Activated naive CD8-positive, alpha-beta T cell treated with anti-CD3 and anti-CD28 coated beads, Interleukin-2, amount 50 U/mL, for 24 hours (primary cell): ENCODE measurements at regions not wholly inside any gene's neighbourhood (a gene's known extent, or its start where the extent isn't known, plus 50 kb on each side); places are given as distances from the start of the nearest gene placed in this dataset.
"Not testable (repeated sequence)": the region's sequence is repeated elsewhere in the genome, so short reads cannot be mapped to it uniquely, and the experiment has no call there.

Experiments used
- ATAC-seq: fragments of 150-1000 bp; cut with Tn5 transposase; one replicate; pipeline ENCODE4 v1.10.0; 2021
- DNase-seq: peaks from one replicate; pipeline ENCODE4 v3.0.0; 2021
- H3K27ac Mint-ChIP-seq: one replicate; pipeline ENCODE4 v1.8.0; 2021; ENCODE audit warnings: mild to moderate bottlenecking, mixed read lengths
- H3K27me3 Mint-ChIP-seq: one replicate; pipeline ENCODE4 v1.8.0; 2021; ENCODE audit warnings: mixed read lengths
- H3K36me3 Mint-ChIP-seq: one replicate; pipeline ENCODE4 v1.8.0; 2021; ENCODE audit warnings: low read depth, mixed read lengths
- H3K4me1 Mint-ChIP-seq: one replicate; pipeline ENCODE4 v1.8.0; 2021; ENCODE audit warnings: mixed read lengths
- H3K4me3 Mint-ChIP-seq: one replicate; pipeline ENCODE4 v1.8.0; 2021; ENCODE audit warnings: mild to moderate bottlenecking, moderate library complexity, mixed read lengths
- H3K9me3 Mint-ChIP-seq: one replicate; pipeline ENCODE4 v1.8.0; 2021; ENCODE audit warnings: mixed read lengths

DNA sequence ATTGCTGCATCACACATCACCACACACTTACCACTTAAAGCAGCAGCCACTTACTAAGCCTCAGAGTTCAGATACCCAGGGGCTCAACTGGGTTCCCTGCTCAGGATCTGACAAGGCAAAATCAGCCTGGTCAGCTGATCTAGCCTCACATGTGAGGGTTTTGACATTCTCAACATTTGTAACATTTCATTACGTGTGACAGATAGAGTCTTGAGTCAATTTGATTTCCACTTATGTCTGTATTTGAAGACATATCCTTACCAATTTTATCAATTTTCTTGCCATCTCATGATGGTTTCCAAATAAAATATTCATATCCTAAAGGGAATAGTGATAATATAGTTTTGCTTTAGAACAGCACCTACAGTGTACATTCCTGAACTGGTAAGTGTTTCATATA is 494.7 kb upstream of the PFKP start:
- no peak for ATAC-seq
- no peak overlapping the region for H3K4me3 Mint-ChIP-seq
- no peaks in the 10 kb centered on the region for H3K4me1 Mint-ChIP-seq

DNA sequence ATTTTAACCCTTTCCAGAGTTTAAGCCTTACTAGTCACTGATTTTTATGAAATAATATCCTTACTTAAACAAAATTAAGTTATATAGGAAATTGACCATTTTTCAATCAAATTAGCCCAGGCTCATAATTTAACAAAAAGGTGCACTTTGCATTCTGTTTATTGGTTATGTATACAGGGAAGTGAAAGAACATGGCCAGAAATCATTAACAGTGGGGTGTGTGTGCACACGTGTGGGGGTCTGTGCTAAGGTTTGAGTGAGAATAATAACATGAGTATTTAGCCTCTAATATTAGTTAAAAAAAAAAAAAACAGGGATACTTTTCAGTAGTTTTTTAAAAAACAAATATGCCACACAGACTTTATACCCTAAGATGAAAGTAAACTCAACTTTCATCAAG is 510.5 kb upstream of the PFKP start:
- Mint-ChIP-seq H3K4me1 (no peaks in the 10 kb centered on the region), H3K27me3 (no peaks in the 10 kb centered on the region), H3K9me3 (no peaks in the 10 kb centered on the region), H3K27ac (no peak overlapping the region), H3K36me3 (no peaks in the 10 kb centered on the region), H3K4me3 (no peak overlapping the region)
- DNase-seq (no peak), ATAC-seq (no peak)

More for the DNA sequence above, 494.7 kb upstream of the PFKP start:
- no peak for DNase-seq
- Mint-ChIP-seq H3K27ac (no peak overlapping the region), H3K9me3 (no peaks in the 10 kb centered on the region), H3K27me3 (peaks cover 2% of the 10 kb centered on the region), H3K36me3 (no peaks in the 10 kb centered on the region)

DNA sequence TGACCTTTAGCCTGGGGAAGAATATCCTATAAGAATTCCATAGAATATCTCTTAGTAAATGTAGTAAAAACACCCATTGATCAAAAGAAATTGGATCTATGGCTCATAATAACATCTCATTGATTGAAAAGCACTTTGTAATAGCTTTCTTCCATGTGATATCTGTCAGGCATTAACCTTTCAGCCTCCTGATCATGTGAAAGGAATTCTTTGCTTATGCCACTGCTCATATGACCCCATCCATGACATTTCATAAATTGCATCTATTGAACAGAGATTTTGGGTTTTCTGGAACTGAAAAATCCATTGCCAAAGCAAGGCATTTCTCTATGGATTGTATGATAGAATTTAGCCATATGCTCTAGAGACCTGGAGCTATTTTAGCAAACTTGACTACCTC is 519.3 kb upstream of the PFKP start:
- Mint-ChIP-seq H3K4me1 (no peaks in the 10 kb centered on the region), H3K36me3 (no peaks in the 10 kb centered on the region), H3K9me3 (no peaks in the 10 kb centered on the region), H3K27me3 (peaks cover 4% of the 10 kb centered on the region), H3K27ac (no peak overlapping the region), H3K4me3 (no peak overlapping the region)
- no peak for DNase-seq
- ATAC-seq: no peak

DNA sequence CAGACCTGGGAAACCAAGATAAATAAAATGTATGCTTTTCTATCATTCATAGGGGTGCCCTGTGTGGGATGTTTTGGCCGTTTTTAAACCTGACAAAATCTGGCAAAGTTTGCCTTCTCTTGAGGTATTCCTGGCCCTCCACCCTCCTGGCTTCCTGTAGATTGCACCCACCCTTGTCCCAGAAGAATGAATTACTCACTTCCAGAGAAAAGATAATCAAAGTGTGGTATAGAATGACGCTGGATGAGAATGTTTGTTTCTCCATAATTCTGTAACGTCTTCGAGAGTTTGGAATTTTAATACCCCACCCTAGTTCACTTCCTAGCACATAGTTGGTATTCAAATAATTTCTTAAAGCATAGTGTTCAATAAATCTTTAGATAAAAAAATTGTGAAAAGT is 519.7 kb upstream of the PFKP start:
- H3K27me3 Mint-ChIP-seq: peaks cover 4% of the 10 kb centered on the region
- ATAC-seq: no peak
- H3K4me1 Mint-ChIP-seq: no peaks in the 10 kb centered on the region
- no peak overlapping the region for H3K4me3 Mint-ChIP-seq
- H3K9me3 Mint-ChIP-seq: no peaks in the 10 kb centered on the region
- no peaks in the 10 kb centered on the region for H3K36me3 Mint-ChIP-seq
- no peak overlapping the region for H3K27ac Mint-ChIP-seq
- no peak for DNase-seq

DNA sequence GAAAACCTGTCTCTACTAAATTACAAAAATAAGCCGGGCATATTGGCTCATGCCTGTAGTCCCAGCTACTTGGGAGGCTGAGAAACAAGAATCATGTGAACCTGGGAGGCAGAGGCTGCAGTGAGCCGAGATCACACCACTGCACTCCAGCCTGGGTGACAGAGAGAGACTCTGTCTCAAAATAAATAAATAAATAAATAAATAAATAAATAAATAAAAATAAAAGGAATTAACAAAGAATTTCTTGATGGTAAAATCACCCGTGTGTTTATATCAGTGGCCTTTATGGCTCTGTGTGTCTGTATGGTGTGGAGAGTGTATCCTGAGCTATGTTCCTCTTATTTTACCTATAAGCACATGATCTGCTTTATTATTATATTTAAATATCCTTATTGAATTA is 520.5 kb upstream of the PFKP start:
- H3K4me3 Mint-ChIP-seq, DNase-seq, H3K27ac Mint-ChIP-seq, H3K27me3 Mint-ChIP-seq, H3K9me3 Mint-ChIP-seq, H3K36me3 Mint-ChIP-seq, ATAC-seq, H3K4me1 Mint-ChIP-seq: not testable (repeated sequence)

DNA sequence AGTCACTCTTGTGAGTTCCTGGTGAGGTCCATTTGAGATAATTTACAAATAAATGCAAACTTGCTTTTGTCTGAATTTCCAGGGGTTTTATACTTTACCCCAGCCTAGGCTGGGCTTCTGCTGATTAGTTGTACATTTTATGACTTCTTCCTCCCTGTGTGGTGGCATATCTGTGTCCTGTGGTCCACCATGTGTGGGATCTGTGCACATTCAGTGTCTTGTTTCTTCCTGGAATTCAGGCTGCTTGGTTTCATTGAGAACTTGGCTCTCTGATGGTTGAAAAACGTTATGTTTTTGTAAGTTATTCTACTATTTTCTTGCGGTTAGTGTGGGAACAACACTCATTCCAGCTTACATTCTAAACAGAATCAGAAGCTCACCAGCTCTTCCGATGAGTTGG is 523.4 kb upstream of the PFKP start:
- no peak for DNase-seq
- Mint-ChIP-seq H3K27me3 (peaks cover 4% of the 10 kb centered on the region), H3K27ac (no peak overlapping the region), H3K4me3 (no peak overlapping the region), H3K36me3 (no peaks in the 10 kb centered on the region), H3K9me3 (no peaks in the 10 kb centered on the region), H3K4me1 (peaks cover 8% of the 10 kb centered on the region)
- ATAC-seq: no peak

DNA sequence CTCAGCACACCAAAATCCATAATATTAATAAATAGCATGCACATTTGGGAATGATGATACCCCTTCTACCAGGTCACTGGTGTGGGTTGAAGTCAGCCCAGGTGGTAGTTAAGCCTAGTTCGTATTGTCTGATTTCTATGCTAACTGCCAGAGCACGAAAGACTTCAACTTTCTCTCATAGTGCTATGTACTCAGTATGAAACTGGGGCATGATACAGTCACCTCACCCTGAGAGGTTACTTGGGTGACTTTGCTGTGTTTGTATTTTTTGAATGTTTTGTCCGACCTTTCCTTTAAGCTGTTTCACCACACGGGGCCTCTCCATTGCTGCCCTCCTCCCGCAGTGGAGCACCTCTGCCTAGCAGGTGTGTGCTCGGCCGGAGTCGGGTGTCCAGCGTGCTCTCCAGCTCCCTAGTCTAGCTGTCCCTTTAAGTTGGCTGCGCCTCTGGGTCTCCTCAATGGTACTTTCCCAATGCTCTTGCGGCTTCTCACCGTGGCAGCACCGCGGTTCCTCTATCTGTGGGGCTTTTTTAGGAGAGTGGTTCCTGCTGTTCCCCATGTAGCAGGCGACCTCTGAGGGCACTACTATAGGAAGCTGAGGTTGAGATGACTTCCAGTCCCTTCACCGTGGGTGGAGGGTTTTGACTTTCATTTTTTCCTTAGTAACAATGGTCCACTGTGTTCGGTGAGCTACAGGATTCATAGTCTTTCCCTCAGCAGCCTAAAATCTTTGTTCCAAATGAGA is 524.0 kb upstream of the PFKP start:
- DNase-seq: no peak
- Mint-ChIP-seq H3K27ac (no peak overlapping the region), H3K4me3 (no peak overlapping the region), H3K36me3 (no peaks in the 10 kb centered on the region), H3K4me1 (peaks cover 8% of the 10 kb centered on the region), H3K27me3 (peaks cover 4% of the 10 kb centered on the region), H3K9me3 (no peaks in the 10 kb centered on the region)
- peak; percentile 33 for ATAC-seq

DNA sequence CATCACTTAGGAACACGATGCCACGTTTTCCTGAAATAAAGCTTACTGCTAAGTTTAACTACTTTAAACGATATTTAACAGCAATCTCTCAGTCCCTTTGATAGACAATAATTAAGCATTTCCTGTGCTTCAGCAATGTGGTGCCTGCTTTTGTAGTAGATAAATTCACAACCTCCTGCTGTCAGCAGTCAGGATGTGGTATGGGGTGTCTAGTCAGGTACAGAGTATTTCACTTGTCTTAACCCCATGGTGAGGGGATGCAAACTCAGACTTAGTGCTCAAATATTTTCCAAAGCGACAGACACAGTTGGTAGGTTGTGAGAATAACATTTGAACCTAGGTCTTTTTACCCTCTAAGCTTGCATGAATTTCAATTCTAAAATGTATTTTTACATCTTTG is 526.2 kb upstream of the PFKP start:
- Mint-ChIP-seq H3K27ac (no peak overlapping the region), H3K4me3 (no peak overlapping the region), H3K4me1 (peaks cover 8% of the 10 kb centered on the region), H3K36me3 (no peaks in the 10 kb centered on the region), H3K27me3 (peaks cover 4% of the 10 kb centered on the region), H3K9me3 (no peaks in the 10 kb centered on the region)
- DNase-seq (no peak), ATAC-seq (no peak)

DNA sequence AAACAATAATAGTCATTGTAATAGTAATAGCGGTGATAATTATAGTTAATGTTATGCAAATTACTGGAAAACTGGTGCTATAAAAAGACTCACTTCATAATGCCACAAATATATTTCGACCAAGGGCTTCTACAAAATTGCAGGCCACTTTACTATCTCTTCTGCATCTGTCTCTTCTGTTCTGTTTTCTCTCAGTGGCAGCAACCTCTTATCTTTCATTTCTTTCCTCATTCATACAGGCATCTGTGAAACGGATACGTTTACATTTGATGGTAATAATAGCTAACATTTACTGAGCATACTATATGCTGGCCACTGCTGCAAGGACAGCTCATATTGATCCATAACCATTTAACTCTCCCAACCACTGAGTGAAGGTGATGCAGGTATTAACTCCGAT is 537.4 kb upstream of the PFKP start:
- H3K9me3 Mint-ChIP-seq: no peaks in the 10 kb centered on the region
- peaks cover 3% of the 10 kb centered on the region for H3K27me3 Mint-ChIP-seq
- no peaks in the 10 kb centered on the region for H3K36me3 Mint-ChIP-seq
- ATAC-seq (no peak), DNase-seq (no peak)
- no peak overlapping the region for H3K4me3 Mint-ChIP-seq
- H3K4me1 Mint-ChIP-seq: no peaks in the 10 kb centered on the region
- H3K27ac Mint-ChIP-seq: no peak overlapping the region

DNA sequence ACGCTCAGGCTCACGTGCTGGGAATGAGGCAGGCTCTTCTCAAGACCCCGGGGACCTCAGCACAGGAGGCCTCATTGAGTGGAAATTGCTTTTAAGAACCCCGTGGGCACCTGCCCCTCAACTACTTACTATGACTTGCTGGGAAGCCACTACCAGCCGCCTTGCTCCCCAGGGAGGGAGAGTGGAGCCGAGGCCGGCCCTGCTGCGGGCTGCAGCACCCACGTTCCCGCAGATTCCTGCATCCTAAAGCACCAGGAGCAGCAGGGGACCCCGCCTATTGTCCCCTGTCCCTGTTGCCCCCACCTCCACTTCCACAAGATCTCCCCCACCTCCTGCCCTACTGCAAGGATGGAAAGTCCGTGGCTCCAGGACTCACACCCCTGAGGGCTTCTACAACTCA is 541.6 kb upstream of the PFKP start:
- no peaks in the 10 kb centered on the region for H3K36me3 Mint-ChIP-seq
- H3K27ac Mint-ChIP-seq: no peak overlapping the region
- H3K27me3 Mint-ChIP-seq: no peaks in the 10 kb centered on the region
- H3K4me3 Mint-ChIP-seq: no peak overlapping the region
- no peak for DNase-seq
- H3K9me3 Mint-ChIP-seq: peaks cover 9% of the 10 kb centered on the region
- no peak for ATAC-seq
- no peaks in the 10 kb centered on the region for H3K4me1 Mint-ChIP-seq

DNA sequence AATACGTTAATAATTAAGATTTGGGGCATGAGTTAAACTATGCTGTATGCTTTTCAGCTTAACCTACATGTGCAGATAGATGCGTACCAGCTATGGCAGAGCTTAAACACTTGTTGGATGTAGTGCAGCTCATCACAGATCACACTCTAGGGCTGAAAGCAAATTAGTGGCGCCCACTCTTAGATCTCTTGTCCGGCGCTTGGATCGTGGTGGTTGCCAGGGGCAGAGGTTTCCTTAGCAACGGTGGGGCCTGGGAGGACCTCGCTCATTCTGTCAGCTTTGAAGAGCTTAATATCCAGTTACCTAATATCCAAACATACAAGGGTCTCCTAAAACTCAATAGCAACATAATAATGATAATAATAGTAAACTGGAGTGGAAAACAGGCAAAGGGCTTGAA is 548.2 kb upstream of the PFKP start:
- Mint-ChIP-seq H3K4me3 (no peak overlapping the region), H3K9me3 (peaks cover 8% of the 10 kb centered on the region), H3K4me1 (no peaks in the 10 kb centered on the region), H3K27ac (no peak overlapping the region), H3K27me3 (no peaks in the 10 kb centered on the region), H3K36me3 (no peaks in the 10 kb centered on the region)
- ATAC-seq (no peak), DNase-seq (no peak)

DNA sequence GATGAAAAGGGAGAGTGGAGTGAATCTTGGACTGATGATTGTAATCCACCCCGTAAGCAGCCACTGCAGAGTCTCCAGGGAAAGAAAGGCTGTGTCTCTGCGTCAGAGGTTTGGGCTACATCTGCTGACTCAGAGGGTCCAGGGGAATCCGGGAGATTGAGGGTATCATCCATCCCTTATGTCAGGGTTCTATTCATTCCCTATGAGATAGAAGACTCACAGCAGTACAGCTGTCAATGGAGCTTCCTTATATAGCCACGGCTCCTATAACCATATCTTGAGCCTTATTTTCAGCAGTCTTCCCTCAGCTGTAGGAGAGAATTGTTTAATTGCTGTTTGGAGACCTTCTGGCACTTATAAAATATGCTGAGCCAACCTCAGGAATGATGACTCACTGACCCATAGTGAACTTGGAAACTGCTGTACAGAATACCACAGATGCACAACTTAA is 558.2 kb upstream of the PFKP start:
- no peaks in the 10 kb centered on the region for H3K36me3 Mint-ChIP-seq
- H3K9me3 Mint-ChIP-seq: peaks cover 8% of the 10 kb centered on the region

DNA sequence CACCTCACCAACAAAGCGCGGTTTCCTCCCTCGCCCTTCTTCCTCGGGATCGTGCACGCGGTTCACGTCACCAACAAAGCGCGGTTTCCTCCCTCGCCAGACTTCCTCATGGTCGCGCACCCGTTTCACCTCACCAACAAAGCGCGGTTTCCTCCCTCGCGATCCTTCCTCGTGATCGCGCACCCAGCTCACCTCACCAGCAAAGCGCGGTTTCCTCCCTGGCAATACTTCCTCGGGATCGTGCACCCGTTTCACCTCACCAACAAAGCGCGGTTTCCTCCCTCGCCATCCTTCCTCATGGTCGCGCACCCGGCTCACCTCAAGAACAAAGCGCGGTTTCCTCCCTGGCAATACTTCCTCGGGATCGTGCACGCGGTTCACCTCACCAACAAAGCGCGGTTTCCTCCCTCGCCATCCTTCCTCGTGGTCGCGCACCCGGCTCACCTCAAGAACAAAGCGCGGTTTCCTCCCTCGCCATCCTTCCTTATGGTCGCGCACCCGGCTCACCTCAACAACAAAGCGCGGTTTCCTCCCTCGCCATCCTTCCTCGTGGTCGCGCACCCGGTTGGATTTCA is 565.9 kb upstream of the PFKP start:
- not testable (repeated sequence) for ATAC-seq, H3K36me3 Mint-ChIP-seq, H3K4me1 Mint-ChIP-seq
- H3K27ac Mint-ChIP-seq: peak overlapping the region; percentile 35
- peaks cover 24% of the 10 kb centered on the region for H3K27me3 Mint-ChIP-seq
- peak overlapping the region; percentile 54 for H3K4me3 Mint-ChIP-seq
- peaks cover 17% of the 10 kb centered on the region for H3K9me3 Mint-ChIP-seq
- DNase-seq: peak; percentile 4

More for the DNA sequence above, 558.2 kb upstream of the PFKP start:
- Mint-ChIP-seq H3K4me3 (no peak overlapping the region), H3K27ac (no peak overlapping the region), H3K4me1 (no peaks in the 10 kb centered on the region), H3K27me3 (peaks cover 9% of the 10 kb centered on the region)
- no peak for ATAC-seq
- no peak for DNase-seq

DNA sequence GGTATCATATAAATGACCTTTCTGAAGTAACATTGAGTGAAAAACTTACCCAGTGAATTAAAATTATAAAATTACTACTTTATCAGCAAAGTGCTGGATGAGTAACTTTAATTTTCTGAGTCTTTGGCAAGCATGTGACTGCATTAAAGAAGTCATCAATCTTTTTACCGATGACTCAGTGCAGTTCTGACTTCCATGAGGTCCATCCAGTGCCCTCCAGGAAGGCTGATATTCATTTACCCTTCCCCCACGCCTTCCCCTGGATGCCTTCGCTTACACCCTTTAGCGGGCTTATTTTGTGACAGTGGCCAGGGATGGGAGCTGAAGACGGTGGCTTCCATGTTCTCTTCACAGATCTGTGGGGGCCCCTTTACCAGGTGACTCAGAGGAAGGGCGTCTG is 572.9 kb upstream of the PFKP start:
- ATAC-seq: no peak
- no peaks in the 10 kb centered on the region for H3K4me1 Mint-ChIP-seq
- H3K36me3 Mint-ChIP-seq: no peaks in the 10 kb centered on the region
- no peaks in the 10 kb centered on the region for H3K9me3 Mint-ChIP-seq
- no peak overlapping the region for H3K27ac Mint-ChIP-seq
- peaks cover 21% of the 10 kb centered on the region for H3K27me3 Mint-ChIP-seq
- DNase-seq: no peak
- H3K4me3 Mint-ChIP-seq: no peak overlapping the region

DNA sequence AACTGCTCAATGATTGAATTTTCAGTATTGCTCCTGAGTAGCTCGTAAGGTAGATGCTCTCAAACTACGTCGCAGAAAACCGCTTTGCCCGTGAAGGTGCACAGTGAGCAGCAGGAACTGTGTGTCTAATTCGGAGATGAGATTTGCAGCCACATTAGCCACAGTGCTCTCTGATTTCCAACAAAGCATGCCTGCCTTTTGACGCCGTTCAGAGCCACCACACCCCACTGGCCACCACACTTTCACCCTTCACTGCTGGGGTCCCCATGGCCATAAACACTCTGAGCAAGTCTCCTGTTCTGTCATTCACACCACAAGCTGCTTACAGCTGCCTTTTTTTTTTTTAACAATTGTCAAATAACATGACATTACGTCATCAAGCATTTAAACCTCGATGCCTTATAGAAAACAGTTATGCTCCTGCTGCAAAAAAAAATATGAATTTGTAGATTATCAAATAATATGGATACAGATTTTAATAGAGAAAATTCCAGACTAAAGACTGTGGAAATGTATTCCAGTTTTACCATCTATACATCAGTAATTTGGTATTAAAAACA is 578.8 kb upstream of the PFKP start:
- ATAC-seq (no peak), DNase-seq (no peak)
- no peaks in the 10 kb centered on the region for H3K36me3 Mint-ChIP-seq
- H3K27ac Mint-ChIP-seq: no peak overlapping the region
- peaks cover 2% of the 10 kb centered on the region for H3K27me3 Mint-ChIP-seq
- no peak overlapping the region for H3K4me3 Mint-ChIP-seq
- no peaks in the 10 kb centered on the region for H3K4me1 Mint-ChIP-seq
- no peaks in the 10 kb centered on the region for H3K9me3 Mint-ChIP-seq
